Uterus (tissue), 2 donors: ENCODE measurements at regions not wholly inside any gene's neighbourhood (a gene's known extent, or its start where the extent isn't known, plus 50 kb on each side); places are given as distances from the start of the nearest gene placed in this dataset.

Experiments used
- POLR2A ChIP-seq, 2 donors: fragments of 450-650 bp; IDR thresholded peaks; one replicate each; pipeline ENCODE4 v1.6.1; 2016; ENCODE audit warnings: antibody characterized with exemption in 2 of 2, mild to moderate bottlenecking in 1 of 2, moderate library complexity in 1 of 2
- TF ChIP-seq, protein P1 (sequence below), 4 experiments: fragments of 200-600 bp in 2 of 4; fragments of 450-650 bp in 2 of 4; sonication (generic) in 2 of 4; IDR thresholded peaks; one replicate each; pipeline ENCODE4 v1.5.1; 2016 to 2019; ENCODE audit warnings: antibody characterized with exemption in 4 of 4, mild to moderate bottlenecking in 2 of 4, moderate library complexity in 1 of 4

DNA sequence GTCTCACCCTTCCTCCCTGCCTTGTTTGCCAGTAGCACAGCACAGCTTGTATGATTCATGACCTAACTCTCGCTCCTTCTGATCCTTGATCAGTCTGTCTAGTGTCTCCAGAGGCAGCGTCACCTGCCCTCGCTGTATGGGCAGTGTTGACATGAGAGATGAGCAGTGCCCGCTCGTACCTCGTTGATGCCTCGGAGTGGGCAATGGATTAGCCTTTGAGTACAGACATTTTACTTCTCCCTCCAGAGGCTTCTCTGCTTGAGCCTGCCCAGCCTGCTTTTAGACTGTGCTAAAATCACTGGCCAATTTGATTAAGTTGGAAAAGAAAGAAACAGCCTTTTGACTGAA is 569.0 kb downstream of the NTRK3 start:
- TF ChIP-seq POLR2A (IDR thresholded peaks at IDR 0.05), result no peak
- TF ChIP-seq, protein P1, sequence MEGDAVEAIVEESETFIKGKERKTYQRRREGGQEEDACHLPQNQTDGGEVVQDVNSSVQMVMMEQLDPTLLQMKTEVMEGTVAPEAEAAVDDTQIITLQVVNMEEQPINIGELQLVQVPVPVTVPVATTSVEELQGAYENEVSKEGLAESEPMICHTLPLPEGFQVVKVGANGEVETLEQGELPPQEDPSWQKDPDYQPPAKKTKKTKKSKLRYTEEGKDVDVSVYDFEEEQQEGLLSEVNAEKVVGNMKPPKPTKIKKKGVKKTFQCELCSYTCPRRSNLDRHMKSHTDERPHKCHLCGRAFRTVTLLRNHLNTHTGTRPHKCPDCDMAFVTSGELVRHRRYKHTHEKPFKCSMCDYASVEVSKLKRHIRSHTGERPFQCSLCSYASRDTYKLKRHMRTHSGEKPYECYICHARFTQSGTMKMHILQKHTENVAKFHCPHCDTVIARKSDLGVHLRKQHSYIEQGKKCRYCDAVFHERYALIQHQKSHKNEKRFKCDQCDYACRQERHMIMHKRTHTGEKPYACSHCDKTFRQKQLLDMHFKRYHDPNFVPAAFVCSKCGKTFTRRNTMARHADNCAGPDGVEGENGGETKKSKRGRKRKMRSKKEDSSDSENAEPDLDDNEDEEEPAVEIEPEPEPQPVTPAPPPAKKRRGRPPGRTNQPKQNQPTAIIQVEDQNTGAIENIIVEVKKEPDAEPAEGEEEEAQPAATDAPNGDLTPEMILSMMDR (IDR thresholded peaks at IDR 0.05), result no peak
